ENCODE measurements at regions not wholly inside any gene's neighbourhood (a gene's known extent, or its start where the extent isn't known, plus 50 kb on each side); places are given as distances from the start of the nearest gene placed in this dataset.

GRCh38 chr7:10325395-10325794 lies 648.3 kb upstream of the PHF14 start:
- no peak for TF ChIP-seq CTCF (IDR thresholded peaks at IDR 0.05; ENCODE audit: low read depth, low read length, missing control alignments)
- in situ Hi-C loops (cut with HindIII; ENCODE audit: low sequenced_read_pairs), result no loop called here
- H3K4me3 ChIP-seq (ENCODE audit: low read depth, low read length), result no peak overlapping the region
- DNase-seq (ENCODE audit: low read depth), result no peak

GRCh38 chr7:10343108-10343507 lies 630.6 kb upstream of the PHF14 start:
- in situ Hi-C loops (cut with HindIII; ENCODE audit: low sequenced_read_pairs), result no loop called here
- DNase-seq (ENCODE audit: low read depth), result no peak
- H3K4me3 ChIP-seq (ENCODE audit: low read depth, low read length), result no peak overlapping the region
- TF ChIP-seq CTCF (IDR thresholded peaks at IDR 0.05; ENCODE audit: low read depth, low read length, missing control alignments), result no peak

GRCh38 chr7:10346032-10346431 lies 627.6 kb upstream of the PHF14 start:
- no peak overlapping the region for H3K4me3 ChIP-seq (ENCODE audit: low read depth, low read length)
- DNase-seq (ENCODE audit: low read depth), result no peak
- no peak for TF ChIP-seq CTCF (IDR thresholded peaks at IDR 0.05; ENCODE audit: low read depth, low read length, missing control alignments)
- in situ Hi-C loops (cut with HindIII; ENCODE audit: low sequenced_read_pairs), result no loop called here

- no peak overlapping the region for H3K4me3 ChIP-seq (ENCODE audit: low read depth, low read length)
- no peak for TF ChIP-seq CTCF (IDR thresholded peaks at IDR 0.05; ENCODE audit: low read depth, low read length, missing control alignments)
- no peak for DNase-seq (ENCODE audit: low read depth)
- in situ Hi-C loops (cut with HindIII; ENCODE audit: low sequenced_read_pairs), result no loop called here
Measured at GRCh38 chr7:10355816-10356215, 617.9 kb upstream of the PHF14 start.

- TF ChIP-seq CTCF (IDR thresholded peaks at IDR 0.05; ENCODE audit: low read depth, low read length, missing control alignments), result no peak
- no peak overlapping the region for H3K4me3 ChIP-seq (ENCODE audit: low read depth, low read length)
- in situ Hi-C loops (cut with HindIII; ENCODE audit: low sequenced_read_pairs), result no loop called here
- DNase-seq (ENCODE audit: low read depth), result no peak
Measured at GRCh38 chr7:10360050-10360449, 613.6 kb upstream of the PHF14 start.

- DNase-seq (ENCODE audit: low read depth), result no peak
- no peak for TF ChIP-seq CTCF (IDR thresholded peaks at IDR 0.05; ENCODE audit: low read depth, low read length, missing control alignments)
- in situ Hi-C loops (cut with HindIII; ENCODE audit: low sequenced_read_pairs), result no loop called here
- H3K4me3 ChIP-seq (ENCODE audit: low read depth, low read length), result no peak overlapping the region
Measured at GRCh38 chr7:10401793-10402192, 571.9 kb upstream of the PHF14 start.

Measured in astrocyte of the cerebellum (primary cell).